HG03135 (cell line): ENCODE measurements at regions not wholly inside any gene's neighbourhood (a gene's known extent, or its start where the extent isn't known, plus 50 kb on each side); places are given as distances from the start of the nearest gene placed in this dataset.
"Not testable (repeated sequence)": the region's sequence is repeated elsewhere in the genome, so short reads cannot be mapped to it uniquely, and the experiment has no call there.

Experiments used
- ATAC-seq: cut with Tn5 transposase; IDR thresholded peaks from one replicate; pipeline ENCODE4 v1.9.1; 2021; ENCODE audit warnings: mild to moderate bottlenecking, moderate library complexity; ENCODE audit not compliant: unreplicated experiment

GRCh38 chr3:102360183-102360860, 74.5 kb upstream of the ZPLD1 start:
- ATAC-seq, result no peak

DNA sequence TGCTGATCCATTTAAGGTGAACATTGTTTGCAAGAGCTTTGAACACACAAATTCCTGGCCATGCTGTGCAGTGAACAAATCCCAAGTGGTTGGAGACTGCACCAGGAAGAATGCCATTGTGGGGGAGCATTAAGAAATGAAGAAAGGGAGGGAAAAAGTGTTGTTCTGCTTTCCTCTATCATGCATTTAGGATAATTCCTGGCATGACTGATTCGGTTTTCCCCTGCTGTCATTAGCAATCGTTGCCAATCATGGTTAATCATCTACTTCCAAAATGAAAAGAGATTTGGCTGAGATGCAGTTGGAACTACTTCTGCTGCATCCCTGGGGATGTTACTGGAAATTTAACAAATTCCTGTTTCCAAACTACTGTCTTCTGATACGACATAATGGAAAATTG, 73.7 kb upstream of the ZPLD1 start:
- ATAC-seq, result no peak

DNA sequence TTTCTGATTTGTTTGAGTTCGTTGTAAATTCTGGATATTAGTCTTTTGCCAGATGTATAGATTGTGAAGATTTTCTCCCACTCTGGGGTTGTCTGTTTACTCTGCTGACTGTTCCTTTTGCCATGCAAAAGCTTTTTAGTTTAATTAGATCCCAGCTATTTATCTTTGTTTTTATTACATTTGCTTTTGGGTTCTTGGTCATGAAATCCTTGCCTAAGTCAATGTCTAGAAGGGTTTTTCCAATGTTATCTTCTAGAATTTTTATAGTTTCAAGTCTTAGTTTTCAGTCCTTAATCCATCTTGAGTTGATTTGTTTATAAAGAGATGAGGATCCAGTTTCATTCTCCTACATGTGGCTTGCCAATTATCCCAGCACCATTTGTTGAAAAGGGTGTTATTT, 68.7 kb upstream of the ZPLD1 start:
- not testable (repeated sequence) for ATAC-seq

- ATAC-seq, result no peak
These were observed 59.8 kb upstream of the ZPLD1 start for GRCh38 chr3:102374863-102375634.

DNA sequence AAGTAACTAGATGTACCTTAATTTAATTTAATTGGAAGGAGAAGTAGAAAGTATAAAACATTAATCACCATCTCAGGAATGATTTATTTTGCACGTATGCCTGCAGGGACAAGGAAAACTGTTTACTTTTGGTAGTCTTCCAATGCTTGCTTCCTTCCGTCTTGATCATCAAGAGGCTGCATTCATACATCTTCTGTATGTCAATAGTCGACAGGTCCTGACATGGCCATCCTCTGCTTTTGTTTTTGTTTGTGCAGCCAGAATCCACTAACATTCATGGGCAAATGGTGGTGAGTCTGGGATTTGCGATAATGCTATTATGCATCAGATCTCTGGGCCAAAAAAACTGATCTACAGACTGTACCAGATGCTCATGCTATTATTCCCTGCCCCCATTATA, 56.6 kb upstream of the ZPLD1 start:
- no peak for ATAC-seq

DNA sequence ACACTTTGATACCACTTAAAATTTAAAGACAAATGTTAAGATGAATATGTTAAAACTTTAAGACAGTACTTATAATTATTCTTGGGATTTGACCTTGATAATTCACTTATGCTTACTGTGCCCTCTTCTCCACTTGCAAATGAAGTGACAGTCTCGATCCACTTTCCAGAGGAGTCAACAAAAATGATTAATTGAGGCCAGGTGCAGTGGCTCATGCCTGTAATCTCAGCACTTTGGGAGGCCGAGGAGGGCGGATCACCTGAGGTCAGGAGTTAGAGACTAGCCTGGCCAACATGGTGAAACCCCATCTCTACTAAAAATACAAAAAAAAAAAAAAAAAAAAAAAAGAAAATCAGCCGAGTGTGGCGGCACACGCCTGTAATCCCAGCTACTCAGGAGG, 52.6 kb upstream of the ZPLD1 start:
- ATAC-seq, result not testable (repeated sequence)
